ENCODE measurements at regions not wholly inside any gene's neighbourhood (a gene's known extent, or its start where the extent isn't known, plus 50 kb on each side); places are given as distances from the start of the nearest gene placed in this dataset.

DNA sequence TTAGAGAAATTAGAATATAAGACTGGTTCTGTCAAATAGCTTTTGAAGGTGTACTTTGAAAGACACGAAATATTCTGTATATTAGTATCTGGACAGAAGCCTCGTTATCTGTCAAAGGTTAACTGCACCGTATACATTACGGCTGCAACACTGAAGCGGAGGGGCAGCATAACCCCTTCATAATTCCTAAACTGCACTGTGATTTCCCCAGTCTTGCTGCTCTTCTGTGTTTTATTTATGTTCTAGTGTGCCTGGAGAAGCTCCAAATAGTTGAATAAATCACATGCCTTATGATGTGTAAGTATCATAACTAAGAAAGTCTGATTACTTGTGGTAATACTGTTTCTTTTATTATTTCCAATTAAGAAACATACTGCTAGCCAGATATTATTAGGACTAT lies 285.7 kb upstream of the ROBO2 start:
- TF ChIP-seq POLR2A (IDR thresholded peaks at IDR 0.05) = no peak
- TF ChIP-seq, protein P1, sequence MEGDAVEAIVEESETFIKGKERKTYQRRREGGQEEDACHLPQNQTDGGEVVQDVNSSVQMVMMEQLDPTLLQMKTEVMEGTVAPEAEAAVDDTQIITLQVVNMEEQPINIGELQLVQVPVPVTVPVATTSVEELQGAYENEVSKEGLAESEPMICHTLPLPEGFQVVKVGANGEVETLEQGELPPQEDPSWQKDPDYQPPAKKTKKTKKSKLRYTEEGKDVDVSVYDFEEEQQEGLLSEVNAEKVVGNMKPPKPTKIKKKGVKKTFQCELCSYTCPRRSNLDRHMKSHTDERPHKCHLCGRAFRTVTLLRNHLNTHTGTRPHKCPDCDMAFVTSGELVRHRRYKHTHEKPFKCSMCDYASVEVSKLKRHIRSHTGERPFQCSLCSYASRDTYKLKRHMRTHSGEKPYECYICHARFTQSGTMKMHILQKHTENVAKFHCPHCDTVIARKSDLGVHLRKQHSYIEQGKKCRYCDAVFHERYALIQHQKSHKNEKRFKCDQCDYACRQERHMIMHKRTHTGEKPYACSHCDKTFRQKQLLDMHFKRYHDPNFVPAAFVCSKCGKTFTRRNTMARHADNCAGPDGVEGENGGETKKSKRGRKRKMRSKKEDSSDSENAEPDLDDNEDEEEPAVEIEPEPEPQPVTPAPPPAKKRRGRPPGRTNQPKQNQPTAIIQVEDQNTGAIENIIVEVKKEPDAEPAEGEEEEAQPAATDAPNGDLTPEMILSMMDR (IDR thresholded peaks at IDR 0.05 in 4 of 5, conservative IDR thresholded peaks at IDR 0.05 in 1 of 5) = no peak
